ENCODE measurements at regions not wholly inside any gene's neighbourhood (a gene's known extent, or its start where the extent isn't known, plus 50 kb on each side); places are given as distances from the start of the nearest gene placed in this dataset.

- TF ChIP-seq CTCF (IDR thresholded peaks at IDR 0.05 in 2 of 3, conservative IDR thresholded peaks at IDR 0.05 in 1 of 3; ENCODE audit: control insufficient read depth in 2 of 3, extremely low read depth in 1 of 3, insufficient read depth in 1 of 3, low read depth in 3 of 3, low read length in 3 of 3) (no peak), PKNOX1 (IDR thresholded peaks at IDR 0.05) (no peak), CBX3 (IDR thresholded peaks at IDR 0.05; ENCODE audit: borderline replicate concordance, low read depth) (no peak), RELA (IDR thresholded peaks at IDR 0.05; ENCODE audit: borderline replicate concordance, partially characterized antibody) (no peak)
Measured at GRCh38 chr1:82830690-82831380, 1030.1 kb downstream of the ADGRL2 start (continued).

- FAIRE-seq (no peak), DNase-seq (ENCODE audit: low read depth, low spot score) (no peak), ATAC-seq (no peak)
- H3K36me3 ChIP-seq (ENCODE audit: control insufficient read depth in 2 of 2, insufficient read depth in 2 of 2, low read length in 1 of 2) = no peaks in the 10 kb centered on the region
- in situ Hi-C loops (cut with MboI) = no loop called here
- ChIA-PET CTCF (no interaction called here), RAD21 (ENCODE audit: unreplicated experiment) (no interaction called here), POLR2A (no interaction called here), SMC1A (ENCODE audit: uncharacterized antibody, unreplicated experiment) (interaction anchor here (0.9 to 1.0 kb wide), 3 partner anchors 9 to 74 kb away, joined by 3 read pairs; no protein-coding TSS in a partner anchor)
- no peaks in the 10 kb centered on the region for H3K27me3 ChIP-seq (replicated peaks in 1 of 2; ENCODE audit: control insufficient read depth in 2 of 2, insufficient read depth in 2 of 2, low read length in 1 of 2)
- no peak overlapping the region for H3K9ac ChIP-seq (ENCODE audit: control insufficient read depth, insufficient read depth, low read length)
- H4K20me1 ChIP-seq (ENCODE audit: control insufficient read depth, insufficient read depth) = no peaks in the 10 kb centered on the region
- H3K27ac ChIP-seq (ENCODE audit: control insufficient read depth, insufficient read depth) = no peak overlapping the region
- no TSS peak for BruUV-seq (replicated peaks)
- no peaks in the 10 kb centered on the region for H3K79me2 ChIP-seq (ENCODE audit: control insufficient read depth, insufficient read depth, low read length)
- H3K4me1 ChIP-seq (ENCODE audit: control insufficient read depth, insufficient read depth, low read length) = no peaks in the 10 kb centered on the region
- WGBS (ENCODE audit: insufficient coverage, insufficient replicate concordance, low lambda C conversion rate, missing lambda C conversion rate) = 31% methylated on average over 1 of the region's 1 CpG
- no peak overlapping the region for H3K4me3 ChIP-seq
- TF ChIP-seq HDAC6 (IDR thresholded peaks at IDR 0.05; ENCODE audit: unreplicated experiment) (no peak), ATF3 (IDR thresholded peaks at IDR 0.05; ENCODE audit: borderline replicate concordance, extremely low read depth, low read depth, low read length) (no peak), E2F8 (IDR thresholded peaks at IDR 0.05; ENCODE audit: low read depth, partially characterized antibody) (no peak)
- no peak overlapping the region for H3K4me2 ChIP-seq (ENCODE audit: control insufficient read depth, insufficient read depth)
- H2AFZ ChIP-seq (ENCODE audit: control insufficient read depth, low read depth, low read length) = no peak overlapping the region
- H3K9me3 ChIP-seq (replicated peaks; ENCODE audit: control insufficient read depth, insufficient read depth, low read length) = no peaks in the 10 kb centered on the region
- intact Hi-C loops (cut with micrococcal nuclease; ENCODE audit: unreplicated experiment) = no loop called here
Measured at GRCh38 chr1:82829527-82829926, 1028.8 kb downstream of the ADGRL2 start.
